Hepatocyte (in vitro differentiated cells): ENCODE measurements at regions not wholly inside any gene's neighbourhood (a gene's known extent, or its start where the extent isn't known, plus 50 kb on each side); places are given as distances from the start of the nearest gene placed in this dataset.

ENCODE experiments used
- DNase-seq: peaks from one replicate; pipeline ENCODE4 v3.0.0-alpha.2; 2016; ENCODE audit warnings: low spot score
- H2AFZ ChIP-seq: fragments of 200-600 bp; sonication (generic); 2 replicates; pipeline ENCODE4 v1.6.0; 2016; ENCODE audit warnings: antibody characterized with exemption, mild to moderate bottlenecking
- H3K27ac ChIP-seq: fragments of 200-600 bp; sonication (generic); 2 replicates; pipeline ENCODE4 v1.5.1; 2016; ENCODE audit warnings: mild to moderate bottlenecking
- H3K27me3 ChIP-seq: fragments of 200-600 bp; sonication (generic); 2 replicates; pipeline ENCODE4 v1.6.1; 2016
- H3K36me3 ChIP-seq: fragments of 200-600 bp; sonication (generic); replicated peaks from 2 replicates; pipeline ENCODE4 v1.5.1; 2016; ENCODE audit warnings: low read depth; ENCODE audit not compliant: insufficient read depth
- H3K4me1 ChIP-seq: fragments of 200-600 bp; sonication (generic); 2 replicates; pipeline ENCODE4 v1.5.1; 2016; ENCODE audit warnings: mild to moderate bottlenecking, moderate library complexity; ENCODE audit not compliant: insufficient read depth
- H3K4me2 ChIP-seq: fragments of 200-600 bp; sonication (generic); 2 replicates; pipeline ENCODE4 v1.6.0; 2016
- H3K4me3 ChIP-seq: fragments of 200-600 bp; sonication (generic); 2 replicates; pipeline ENCODE4 v1.5.1; 2016; ENCODE audit warnings: mild to moderate bottlenecking
- H3K79me2 ChIP-seq: fragments of 200-600 bp; sonication (generic); 2 replicates; pipeline ENCODE4 v1.6.0; 2017; ENCODE audit warnings: mild to moderate bottlenecking
- H3K9me2 ChIP-seq: fragments of 200-600 bp; sonication (generic); replicated peaks from 2 replicates; pipeline ENCODE4 v1.6.0; 2017; ENCODE audit warnings: mild to moderate bottlenecking; ENCODE audit not compliant: insufficient read depth
- H3K9me3 ChIP-seq: fragments of 200-600 bp; sonication (generic); 2 replicates; pipeline ENCODE4 v1.5.1; 2016; ENCODE audit warnings: low read depth, mild to moderate bottlenecking
- H4K20me1 ChIP-seq: fragments of 200-600 bp; sonication (generic); 2 replicates; pipeline ENCODE4 v1.6.0; 2016; ENCODE audit warnings: mild to moderate bottlenecking; ENCODE audit not compliant: insufficient read depth, poor library complexity, severe bottlenecking
- EZH2 ChIP-seq: fragments of 200-600 bp; sonication (generic); IDR thresholded peaks from 2 replicates; pipeline ENCODE4 v1.6.1; 2016; ENCODE audit warnings: antibody characterized with exemption, mild to moderate bottlenecking, borderline replicate concordance
- EZH2phosphoT487 ChIP-seq: fragments of 200-600 bp; sonication (generic); IDR thresholded peaks from one replicate; pipeline ENCODE4 v1.6.1; 2018; ENCODE audit warnings: antibody characterized with exemption, mild to moderate bottlenecking, low read depth, moderate library complexity; ENCODE audit not compliant: unreplicated experiment, severe bottlenecking
- WGBS: methylation state at CpG from one replicate; pipeline ENCODE4 v1.1.6; 2016; ENCODE audit warnings: low lambda C conversion rate; ENCODE audit errors: missing lambda C conversion rate; 5-methylcytosine and 5-hydroxymethylcytosine counted together
- TF ChIP-seq, protein P1 (sequence below): fragments of 200-600 bp; sonication (generic); IDR thresholded peaks from 2 replicates; pipeline ENCODE4 v1.5.1; 2016; ENCODE audit warnings: antibody characterized with exemption, mild to moderate bottlenecking; ENCODE audit not compliant: poor library complexity

- H3K4me1 ChIP-seq, result no peaks in the 10 kb centered on the region
- H3K79me2 ChIP-seq, result no peaks in the 10 kb centered on the region
- H3K36me3 ChIP-seq, result no peaks in the 10 kb centered on the region
- H3K27me3 ChIP-seq, result no peaks in the 10 kb centered on the region
- no peak overlapping the region for H3K4me2 ChIP-seq
- TF ChIP-seq EZH2phosphoT487, result no peak
- no peak for TF ChIP-seq EZH2
- TF ChIP-seq, protein P1, sequence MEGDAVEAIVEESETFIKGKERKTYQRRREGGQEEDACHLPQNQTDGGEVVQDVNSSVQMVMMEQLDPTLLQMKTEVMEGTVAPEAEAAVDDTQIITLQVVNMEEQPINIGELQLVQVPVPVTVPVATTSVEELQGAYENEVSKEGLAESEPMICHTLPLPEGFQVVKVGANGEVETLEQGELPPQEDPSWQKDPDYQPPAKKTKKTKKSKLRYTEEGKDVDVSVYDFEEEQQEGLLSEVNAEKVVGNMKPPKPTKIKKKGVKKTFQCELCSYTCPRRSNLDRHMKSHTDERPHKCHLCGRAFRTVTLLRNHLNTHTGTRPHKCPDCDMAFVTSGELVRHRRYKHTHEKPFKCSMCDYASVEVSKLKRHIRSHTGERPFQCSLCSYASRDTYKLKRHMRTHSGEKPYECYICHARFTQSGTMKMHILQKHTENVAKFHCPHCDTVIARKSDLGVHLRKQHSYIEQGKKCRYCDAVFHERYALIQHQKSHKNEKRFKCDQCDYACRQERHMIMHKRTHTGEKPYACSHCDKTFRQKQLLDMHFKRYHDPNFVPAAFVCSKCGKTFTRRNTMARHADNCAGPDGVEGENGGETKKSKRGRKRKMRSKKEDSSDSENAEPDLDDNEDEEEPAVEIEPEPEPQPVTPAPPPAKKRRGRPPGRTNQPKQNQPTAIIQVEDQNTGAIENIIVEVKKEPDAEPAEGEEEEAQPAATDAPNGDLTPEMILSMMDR, result no peak
- no peaks in the 10 kb centered on the region for H3K9me2 ChIP-seq
- H2AFZ ChIP-seq, result no peak overlapping the region
- H3K4me3 ChIP-seq, result no peak overlapping the region
- no peaks in the 10 kb centered on the region for H3K9me3 ChIP-seq
- H3K27ac ChIP-seq, result no peak overlapping the region
- DNase-seq, result no peak
- WGBS, result 71% methylated on average over 1 of the region's 1 CpG
- H4K20me1 ChIP-seq, result no peaks in the 10 kb centered on the region
Measured at GRCh38 chr4:58611012-58611411, 1500.8 kb upstream of the IGFBP7 start.

DNA sequence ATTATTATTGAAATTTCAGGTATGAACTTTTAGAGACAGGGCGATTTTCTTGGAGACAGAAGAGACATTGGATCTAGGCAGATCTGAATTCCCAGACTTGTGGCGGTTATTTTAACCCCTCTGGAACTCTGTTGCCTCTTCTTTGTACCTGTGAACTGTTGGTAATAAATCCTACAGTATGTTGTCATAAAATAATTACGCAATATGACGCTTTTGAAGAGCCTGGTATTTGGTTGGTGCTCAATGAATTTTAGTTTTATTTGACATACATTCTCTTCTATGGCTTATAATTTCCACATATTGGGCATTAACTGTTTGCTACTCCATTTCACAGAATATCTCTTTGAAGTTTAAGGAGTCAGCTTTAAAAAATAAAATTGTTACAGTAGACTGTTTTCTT lies 1496.1 kb upstream of the IGFBP7 start:
- Histone ChIP-seq H3K27ac (no peak overlapping the region), H3K36me3 (no peaks in the 10 kb centered on the region), H3K79me2 (no peaks in the 10 kb centered on the region), H3K9me3 (no peaks in the 10 kb centered on the region), H3K4me1 (no peaks in the 10 kb centered on the region), H3K4me2 (no peak overlapping the region), H3K4me3 (no peak overlapping the region), H3K27me3 (no peaks in the 10 kb centered on the region), H4K20me1 (no peaks in the 10 kb centered on the region), H3K9me2 (no peaks in the 10 kb centered on the region), H2AFZ (no peak overlapping the region)
- 84% methylated on average over 4 of the region's 4 CpGs for WGBS
- no peak for TF ChIP-seq EZH2
- no peak for TF ChIP-seq EZH2phosphoT487
- TF ChIP-seq, protein P1, result no peak
- no peak for DNase-seq

DNA sequence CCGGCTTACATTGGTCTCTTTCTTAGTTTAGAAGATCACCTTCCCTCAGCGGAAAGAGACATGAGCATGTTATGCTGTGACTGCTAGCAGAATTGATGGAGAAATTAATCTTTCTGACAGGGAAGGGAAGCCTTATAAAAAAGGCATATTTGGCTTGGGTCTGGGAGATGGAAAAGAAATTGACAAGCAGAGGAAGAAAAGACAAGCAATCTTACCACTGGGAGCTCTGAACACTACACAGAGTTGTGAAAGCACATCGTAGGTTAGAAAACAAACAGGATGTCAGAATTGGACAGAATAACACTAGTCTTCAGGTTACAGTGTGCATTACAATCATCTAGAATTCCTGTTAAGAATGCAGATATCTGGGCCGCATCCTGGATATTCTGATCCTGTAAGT lies 1493.8 kb upstream of the IGFBP7 start:
- H2AFZ ChIP-seq, result no peak overlapping the region
- TF ChIP-seq, protein P1, result no peak
- no peaks in the 10 kb centered on the region for H3K9me2 ChIP-seq
- no peaks in the 10 kb centered on the region for H3K9me3 ChIP-seq
- no peak overlapping the region for H3K27ac ChIP-seq
- H3K4me3 ChIP-seq, result no peak overlapping the region
- no peaks in the 10 kb centered on the region for H3K36me3 ChIP-seq
- H4K20me1 ChIP-seq, result no peaks in the 10 kb centered on the region
- H3K79me2 ChIP-seq, result no peaks in the 10 kb centered on the region
- no peaks in the 10 kb centered on the region for H3K27me3 ChIP-seq
- no peaks in the 10 kb centered on the region for H3K4me1 ChIP-seq
- H3K4me2 ChIP-seq, result no peak overlapping the region
- DNase-seq, result no peak
- WGBS, result 91% methylated on average over 4 of the region's 4 CpGs

DNA sequence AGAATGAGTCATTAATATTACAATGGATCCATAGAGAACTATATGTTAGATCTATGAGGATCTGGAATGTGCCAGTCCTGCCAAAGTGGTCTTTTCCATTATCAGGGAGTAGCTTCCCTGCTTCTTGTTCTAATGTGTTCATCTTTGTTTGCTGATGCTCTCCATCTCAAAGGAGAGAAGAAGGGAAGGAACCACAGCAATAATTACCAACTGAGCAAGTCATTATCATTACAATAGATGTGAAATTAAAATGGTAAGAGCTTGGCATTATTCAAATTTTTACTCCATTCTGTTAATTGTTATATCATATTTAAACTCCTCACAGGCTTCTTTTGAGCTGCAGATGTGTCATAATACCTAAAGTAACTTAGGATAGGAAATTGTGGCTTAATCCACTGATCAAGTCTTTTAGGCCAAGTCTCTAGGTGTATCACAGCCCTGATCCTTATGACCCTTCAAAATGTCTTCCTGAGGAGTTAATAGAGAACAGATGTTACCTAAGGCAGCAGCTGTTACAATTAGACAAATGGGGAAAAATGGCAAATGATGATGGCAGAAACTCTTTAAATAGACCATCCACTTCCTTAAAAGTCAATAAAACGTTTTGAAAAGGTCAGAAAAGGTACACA lies 1492.7 kb upstream of the IGFBP7 start:
- Histone ChIP-seq H4K20me1 (no peaks in the 10 kb centered on the region), H3K4me2 (no peak overlapping the region), H3K4me3 (no peak overlapping the region), H3K27ac (no peak overlapping the region), H3K79me2 (no peaks in the 10 kb centered on the region), H2AFZ (no peak overlapping the region), H3K9me3 (no peaks in the 10 kb centered on the region), H3K9me2 (no peaks in the 10 kb centered on the region), H3K27me3 (no peaks in the 10 kb centered on the region), H3K36me3 (no peaks in the 10 kb centered on the region), H3K4me1 (no peaks in the 10 kb centered on the region)
- TF ChIP-seq EZH2phosphoT487, result no peak
- 14% methylated on average over 1 of the region's 1 CpG for WGBS
- no peak for DNase-seq
